ENCODE measurements at regions not wholly inside any gene's neighbourhood (a gene's known extent, or its start where the extent isn't known, plus 50 kb on each side); places are given as distances from the start of the nearest gene placed in this dataset.

- Histone ChIP-seq H3K4me1 (no peaks in the 10 kb centered on the region), H3K4me3 (no peak overlapping the region), H3K9me3 (peaks cover 0 to 9% of the 10 kb centered on the region in 2 donors), H3K27ac (no peak overlapping the region), H3K36me3 (no peaks in the 10 kb centered on the region), H3K27me3 (no peaks in the 10 kb centered on the region)
- DNase-seq (ENCODE audit: low spot score in 2 of 2) = no peak
- intact Hi-C loops (cut with DNase I) = no loop called here
- TF ChIP-seq CTCF (IDR thresholded peaks at IDR 0.05) = no peak
Observed at GRCh38 chr1:88434836-88435235, 249.2 kb upstream of the PKN2 start.

DNA sequence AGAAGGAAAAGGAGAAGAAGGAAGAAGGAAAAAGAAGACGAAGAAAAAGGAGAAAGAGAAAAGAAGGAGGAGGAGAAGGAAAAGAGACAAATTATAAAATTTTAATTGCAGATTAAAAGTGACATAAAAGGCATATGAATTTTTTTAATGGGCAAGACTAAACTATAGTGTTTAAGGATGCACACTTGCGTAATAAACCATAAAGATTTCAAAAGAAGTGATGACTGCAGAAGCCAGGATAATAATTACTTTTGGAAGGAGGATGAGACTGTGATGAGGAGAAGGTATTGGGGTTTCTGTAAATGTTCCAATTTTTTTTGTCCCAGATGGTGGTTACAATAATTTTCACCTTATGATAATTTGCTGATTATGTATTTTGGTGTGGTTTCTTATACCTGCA lies 243.1 kb upstream of the PKN2 start:
- H3K36me3 ChIP-seq = no peaks in the 10 kb centered on the region
- no peak for TF ChIP-seq CTCF (IDR thresholded peaks at IDR 0.05)
- peaks cover 0 to 5% of the 10 kb centered on the region in 2 donors for H3K9me3 ChIP-seq
- H3K27me3 ChIP-seq = no peaks in the 10 kb centered on the region
- H3K27ac ChIP-seq = no peak overlapping the region
- DNase-seq (ENCODE audit: low spot score in 2 of 2) = no peak
- intact Hi-C loops (cut with DNase I) = no loop called here
- no peak overlapping the region for H3K4me3 ChIP-seq
- no peaks in the 10 kb centered on the region for H3K4me1 ChIP-seq

GRCh38 chr1:88451856-88452255 lies 232.2 kb upstream of the PKN2 start:
- TF ChIP-seq CTCF (IDR thresholded peaks at IDR 0.05) = no peak
- no peak for DNase-seq (ENCODE audit: low spot score in 2 of 2)
- H3K4me1 ChIP-seq = no peaks in the 10 kb centered on the region
- no peaks in the 10 kb centered on the region for H3K27me3 ChIP-seq
- no peak overlapping the region for H3K4me3 ChIP-seq
- H3K9me3 ChIP-seq = no peaks in the 10 kb centered on the region
- intact Hi-C loops (cut with DNase I) = no loop called here
- H3K36me3 ChIP-seq = no peaks in the 10 kb centered on the region
- no peak overlapping the region for H3K27ac ChIP-seq

GRCh38 chr1:88453295-88453694 lies 230.8 kb upstream of the PKN2 start:
- Histone ChIP-seq H3K4me3 (no peak overlapping the region), H3K4me1 (no peaks in the 10 kb centered on the region), H3K27me3 (no peaks in the 10 kb centered on the region), H3K9me3 (no peaks in the 10 kb centered on the region), H3K36me3 (no peaks in the 10 kb centered on the region), H3K27ac (no peak overlapping the region)
- intact Hi-C loops (cut with DNase I) = no loop called here
- DNase-seq (ENCODE audit: low spot score in 2 of 2) = no peak
- no peak for TF ChIP-seq CTCF (IDR thresholded peaks at IDR 0.05)

GRCh38 chr1:88454781-88455180 lies 229.3 kb upstream of the PKN2 start:
- Histone ChIP-seq H3K27me3 (no peaks in the 10 kb centered on the region), H3K4me1 (no peaks in the 10 kb centered on the region), H3K4me3 (no peak overlapping the region), H3K27ac (no peak overlapping the region), H3K9me3 (no peaks in the 10 kb centered on the region), H3K36me3 (no peaks in the 10 kb centered on the region)
- intact Hi-C loops (cut with DNase I) = no loop called here
- DNase-seq (ENCODE audit: low spot score in 2 of 2) = no peak
- no peak for TF ChIP-seq CTCF (IDR thresholded peaks at IDR 0.05)

GRCh38 chr1:88455621-88456256 lies 228.3 kb upstream of the PKN2 start:
- intact Hi-C loops (cut with DNase I) = no loop called here
- TF ChIP-seq CTCF (IDR thresholded peaks at IDR 0.05) = no peak
- Histone ChIP-seq H3K4me1 (no peaks in the 10 kb centered on the region), H3K27me3 (no peaks in the 10 kb centered on the region), H3K27ac (no peak overlapping the region), H3K9me3 (no peaks in the 10 kb centered on the region), H3K36me3 (no peaks in the 10 kb centered on the region), H3K4me3 (no peak overlapping the region)
- no peak for DNase-seq (ENCODE audit: low spot score in 2 of 2)

All from ascending aorta (tissue), 2 donors.